IMR-90 (cell line): ENCODE measurements at regions not wholly inside any gene's neighbourhood (a gene's known extent, or its start where the extent isn't known, plus 50 kb on each side); places are given as distances from the start of the nearest gene placed in this dataset.

Experiments used
- ATAC-seq: fragments of 200-7000 bp; cut with Tn5 transposase; 2 replicates; pipeline ENCODE4 v1.9.1; 2020; ENCODE audit warnings: low read depth, mild to moderate bottlenecking, moderate library complexity
- BruUV-seq: library from RNA; stranded (reverse); fragments of 400-500 nt; replicated peaks from 2 replicates; lab custom pipeline; 2021; lab: Mats Ljungman, UMichigan
- CTCF ChIA-PET: fragments of 300-600 bp; formaldehyde crosslinking; extraction: SDS; loops from one replicate; lab custom pipeline; 2021; ENCODE audit warnings: antibody characterized with exemption; lab: Yijun Ruan, JAX
- POLR2A ChIA-PET: fragments of 300-600 bp; sonication (Branson Sonifier 250); formaldehyde crosslinking; loops from one replicate; lab custom pipeline; 2022; ENCODE audit warnings: antibody characterized with exemption; ENCODE audit not compliant: unreplicated experiment; lab: Charles Lee
- DNase-seq: peaks from one replicate; pipeline ENCODE4 v3.0.0; 2013
- H2AFZ ChIP-seq: replicated peaks from 2 replicates; pipeline ENCODE3; 2013; ENCODE audit warnings: low read length, mild to moderate bottlenecking; ENCODE audit not compliant: poor library complexity
- H2AK5ac ChIP-seq: 2 replicates; pipeline ENCODE4 v1.6.1; 2013; ENCODE audit warnings: low read depth, low read length, inconsistent platforms
- H2AK9ac ChIP-seq: replicated peaks from 2 replicates; pipeline ENCODE3; 2013; ENCODE audit warnings: mild to moderate bottlenecking, low read depth, low read length, moderate library complexity; ENCODE audit not compliant: poor library complexity
- H2BK120ac ChIP-seq: 2 replicates; pipeline ENCODE4 v1.6.1; 2013; ENCODE audit warnings: low read depth, low read length, inconsistent platforms
- H2BK15ac ChIP-seq: 3 replicates; pipeline ENCODE4 v1.6.1; 2013; ENCODE audit warnings: low read depth, low read length, inconsistent platforms
- H2BK20ac ChIP-seq: 2 replicates; pipeline ENCODE4 v1.6.1; 2013; ENCODE audit warnings: low read depth, mild to moderate bottlenecking, inconsistent platforms, low read length, moderate library complexity
- H2BK5ac ChIP-seq: 2 replicates; pipeline ENCODE4 v1.6.1; 2013; ENCODE audit warnings: mild to moderate bottlenecking, low read depth, low read length, inconsistent platforms; ENCODE audit not compliant: poor library complexity, severe bottlenecking
- H3K14ac ChIP-seq: replicated peaks from 2 replicates; pipeline ENCODE4 v1.6.1; 2013; ENCODE audit warnings: low read depth, low read length, inconsistent platforms
- H3K18ac ChIP-seq: 2 replicates; pipeline ENCODE4 v1.6.1; 2013; ENCODE audit warnings: low read depth, low read length, control low read depth
- H3K23ac ChIP-seq: 2 replicates; pipeline ENCODE4 v1.6.1; 2013; ENCODE audit warnings: low read depth, low read length, inconsistent platforms
- H3K27ac ChIP-seq: 2 replicates; pipeline ENCODE4 v1.5.1; 2013; ENCODE audit warnings: mild to moderate bottlenecking, control low read depth, low read length; ENCODE audit not compliant: insufficient read depth
- H3K27me3 ChIP-seq: 2 replicates; pipeline ENCODE4 v1.6.1; 2013; ENCODE audit warnings: low read length; ENCODE audit not compliant: control insufficient read depth, insufficient read depth
- H3K36me3 ChIP-seq: 2 replicates; pipeline ENCODE4 v1.6.1; 2013; ENCODE audit warnings: low read length, mixed read lengths; ENCODE audit not compliant: control insufficient read depth, insufficient read depth
- H3K4ac ChIP-seq: 2 replicates; pipeline ENCODE4 v1.6.1; 2013; ENCODE audit warnings: low read depth, low read length, inconsistent platforms
- H3K4me1 ChIP-seq: 2 replicates; pipeline ENCODE4 v1.6.1; 2013; ENCODE audit warnings: low read length, mixed read lengths; ENCODE audit not compliant: control insufficient read depth, insufficient read depth
- H3K4me2 ChIP-seq: 2 replicates; pipeline ENCODE4 v1.6.1; 2013; ENCODE audit warnings: low read depth, mild to moderate bottlenecking, control low read depth, low read length, moderate library complexity
- H3K4me3 ChIP-seq: 2 replicates; pipeline ENCODE4 v1.5.1; 2013; ENCODE audit warnings: low read depth, mild to moderate bottlenecking, control low read depth, low read length, moderate library complexity; ENCODE audit not compliant: insufficient read depth
- H3K56ac ChIP-seq: 2 replicates; pipeline ENCODE4 v1.6.1; 2013; ENCODE audit warnings: low read length, inconsistent platforms; ENCODE audit not compliant: insufficient read depth; ENCODE audit errors: extremely low read depth
- H3K79me1 ChIP-seq, 2 experiments: 2 replicates each; pipeline ENCODE4 v1.6.1; 2013; ENCODE audit warnings: low read length in 2 of 2, inconsistent platforms in 1 of 2, low read depth in 1 of 2
- H3K9ac ChIP-seq: 2 replicates; pipeline ENCODE4 v1.6.1; 2013; ENCODE audit warnings: low read depth, low read length, control low read depth
- H3K9me1 ChIP-seq: 2 replicates; pipeline ENCODE4 v1.6.1; 2013; ENCODE audit warnings: low read length, inconsistent platforms; ENCODE audit not compliant: insufficient read depth
- H3K9me3 ChIP-seq: 2 replicates; pipeline ENCODE4 v1.6.1; 2013; ENCODE audit warnings: low read length; ENCODE audit not compliant: control insufficient read depth, insufficient read depth
- H4K20me1 ChIP-seq: 2 replicates; pipeline ENCODE4 v1.6.1; 2013; ENCODE audit warnings: low read length, inconsistent platforms; ENCODE audit not compliant: insufficient read depth
- H4K5ac ChIP-seq: 2 replicates; pipeline ENCODE4 v1.6.1; 2013; ENCODE audit warnings: mild to moderate bottlenecking, low read depth, low read length, control low read depth
- H4K8ac ChIP-seq, 2 experiments: 2 replicates each; pipeline ENCODE4 v1.6.1; 2013; ENCODE audit warnings: low read depth in 2 of 2, low read length in 2 of 2, control low read depth in 1 of 2, inconsistent platforms in 1 of 2
- H4K91ac ChIP-seq: 2 replicates; pipeline ENCODE4 v1.6.1; 2013; ENCODE audit warnings: low read depth, low read length, inconsistent platforms; ENCODE audit not compliant: insufficient read depth
- BHLHE40 ChIP-seq: fragments of 150-350 bp; IDR thresholded peaks from 2 replicates; pipeline ENCODE4 v1.6.1; 2016; ENCODE audit warnings: mild to moderate bottlenecking, low read depth, low read length
- ELK1 ChIP-seq: fragments of 150-350 bp; IDR thresholded peaks from 2 replicates; pipeline ENCODE4 v1.6.1; 2016; ENCODE audit warnings: low read depth, mild to moderate bottlenecking, low read length, moderate library complexity, borderline replicate concordance
- FOS ChIP-seq: fragments of 150-350 bp; IDR thresholded peaks from 2 replicates; pipeline ENCODE4 v1.6.1; 2016; ENCODE audit warnings: low read depth, low read length
- MAFK ChIP-seq: IDR thresholded peaks from 2 replicates; pipeline ENCODE4 v1.6.1; 2012; ENCODE audit warnings: low read depth, low read length, improper control_type of control experiment
- MAZ ChIP-seq: IDR thresholded peaks from 2 replicates; pipeline ENCODE4 v1.6.1; 2012; ENCODE audit warnings: low read depth, mild to moderate bottlenecking, low read length, improper control_type of control experiment, moderate library complexity, borderline replicate concordance
- MXI1 ChIP-seq: IDR thresholded peaks from 2 replicates; pipeline ENCODE4 v1.6.1; 2012; ENCODE audit warnings: low read depth, mild to moderate bottlenecking, low read length, moderate library complexity, borderline replicate concordance
- POLR2A ChIP-seq: IDR thresholded peaks from 2 replicates; pipeline ENCODE4 v1.6.1; 2012; ENCODE audit warnings: mild to moderate bottlenecking, low read depth, low read length
- RAD21 ChIP-seq: IDR thresholded peaks from 2 replicates; pipeline ENCODE4 v1.6.1; 2012; ENCODE audit warnings: low read length, improper control_type of control experiment
- RCOR1 ChIP-seq: IDR thresholded peaks from 2 replicates; pipeline ENCODE4 v1.6.1; 2012; ENCODE audit warnings: mild to moderate bottlenecking, low read length, improper control_type of control experiment; ENCODE audit not compliant: insufficient replicate concordance
- RFX5 ChIP-seq: IDR thresholded peaks from 2 replicates; pipeline ENCODE4 v1.8.0; 2012; ENCODE audit warnings: low read depth, mild to moderate bottlenecking, low read length, moderate library complexity
- SMC3 ChIP-seq: fragments of 150-350 bp; IDR thresholded peaks from 2 replicates; pipeline ENCODE4 v1.6.1; 2016; ENCODE audit warnings: low read depth, mild to moderate bottlenecking, antibody characterized with exemption, low read length, moderate library complexity
- USF2 ChIP-seq: fragments of 150-350 bp; IDR thresholded peaks from 2 replicates; pipeline ENCODE4 v1.6.1; 2017; ENCODE audit warnings: mild to moderate bottlenecking, antibody characterized with exemption, low read length, low read depth
- WGBS, 2 experiments: methylation state at CpG; one replicate each; pipeline versions ENCODE4 v1.1.5 to v1.1.7; 2013; ENCODE audit warnings: missing lambda C conversion rate in 2 of 2; ENCODE audit not compliant: insufficient read length in 1 of 2; ENCODE audit errors: extremely low coverage in 2 of 2; 5-methylcytosine and 5-hydroxymethylcytosine counted together
- dilution Hi-C: fragments of 300-500 bp; cut with HindIII; formaldehyde crosslinking; loops from one replicate; pipeline ENCODE4 v1.14.3; 2018; ENCODE audit warnings: low sequenced_read_pairs; ENCODE audit not compliant: unreplicated experiment
- in situ Hi-C: fragments of 300-500 bp; cut with MboI; formaldehyde crosslinking; loops from 3 replicates; pipeline ENCODE4 v1.14.3; 2019; ENCODE audit warnings: low sequenced_read_pairs, inconsistent platforms, mixed read lengths
- intact Hi-C: fragments of 100-400 bp; cut with micrococcal nuclease; formaldehyde crosslinking; loops from 2 replicates; pipeline ENCODE4 v1.10.0; 2022

- Histone ChIP-seq H2BK15ac (no peak overlapping the region), H4K91ac (no peak overlapping the region), H3K14ac (no peak overlapping the region), H3K4me3 (no peak overlapping the region), H4K20me1 (no peaks in the 10 kb centered on the region), H2BK20ac (no peak overlapping the region), H3K9ac (no peak overlapping the region), H4K5ac (no peak overlapping the region; the same call in 1 of the 2 replicates), H2BK120ac (no peak overlapping the region), H3K23ac (no peak overlapping the region), H2AFZ (no peak overlapping the region), H3K4me1 (no peaks in the 10 kb centered on the region), H3K9me1 (no peaks in the 10 kb centered on the region), H4K8ac (no peak overlapping the region), H3K18ac (no peak overlapping the region), H3K56ac (no peak overlapping the region), H3K79me1 (no peaks in the 10 kb centered on the region), H3K4me2 (no peak overlapping the region), H2AK5ac (no peak overlapping the region), H3K9me3 (no peaks in the 10 kb centered on the region), H3K27ac (no peak overlapping the region), H3K27me3 (no peaks in the 10 kb centered on the region), H2AK9ac (no peak overlapping the region), H3K4ac (no peak overlapping the region), H2BK5ac (no peak overlapping the region), H3K36me3 (no peaks in the 10 kb centered on the region)
- in situ Hi-C loops (no loop called here), dilution Hi-C loops (no loop called here), intact Hi-C loops (no loop called here)
- no peak for DNase-seq
- TF ChIP-seq MXI1 (no peak), RAD21 (no peak), POLR2A (no peak), MAFK (no peak), BHLHE40 (no peak), MAZ (no peak), RFX5 (no peak), SMC3 (no peak), FOS (no peak), USF2 (no peak), RCOR1 (no peak), ELK1 (no peak)
- ATAC-seq = no peak
- ChIA-PET POLR2A (no interaction called here), CTCF (no interaction called here)
- 80% methylated on average over 2 of the region's 5 CpGs; no CpG with 5 or more reads in 1 of the 2 experiments for WGBS, 2 experiments
- no TSS peak for BruUV-seq
Observed at GRCh38 chr1:72432645-72433267, 150.4 kb upstream of the NEGR1 start.
